ENCODE measurements at regions not wholly inside any gene's neighbourhood (a gene's known extent, or its start where the extent isn't known, plus 50 kb on each side); places are given as distances from the start of the nearest gene placed in this dataset.

DNA sequence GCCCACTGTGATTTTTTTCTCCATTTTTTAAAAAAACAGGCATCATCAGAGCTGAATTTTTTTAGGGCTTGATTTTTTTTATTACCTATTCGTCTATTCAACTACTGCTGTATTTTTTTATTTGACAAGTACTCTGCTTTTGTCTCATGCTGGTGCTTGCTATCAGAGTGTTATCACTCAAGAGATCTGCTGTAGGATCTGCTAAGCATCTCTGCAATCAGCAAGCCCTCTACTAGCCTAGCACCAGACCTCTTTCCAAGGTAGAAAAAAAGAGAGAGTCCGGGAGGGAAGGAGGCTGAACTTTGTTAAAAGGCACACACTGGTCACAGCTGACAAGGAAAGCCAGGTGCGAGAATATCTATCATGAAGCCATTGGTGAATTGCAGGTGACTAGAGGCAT is 413.8 kb upstream of the CCNH start:
- CTCF ChIA-PET = no interaction called here

GRCh38 chr5:87825583-87825982 is 412.9 kb upstream of the CCNH start:
- Histone ChIP-seq H3K79me2 (ENCODE audit: control insufficient read depth, insufficient read depth, low read length) (no peaks in the 10 kb centered on the region), H3K27me3 (replicated peaks in 1 of 4; ENCODE audit: control extremely low read depth in 1 of 4, control insufficient read depth in 3 of 4, insufficient read depth in 4 of 4, low read length in 3 of 4) (no peaks in the 10 kb centered on the region), H3K9me3 (ENCODE audit: control extremely low read depth in 1 of 3, control insufficient read depth in 2 of 3, insufficient read depth in 1 of 3, low read length in 2 of 3) (no peaks in the 10 kb centered on the region), H3K9ac (ENCODE audit: low read length) (no peak overlapping the region), H4K20me1 (ENCODE audit: control insufficient read depth, insufficient read depth, low read length, poor library complexity, severe bottlenecking) (no peaks in the 10 kb centered on the region), H2AFZ (ENCODE audit: insufficient read depth, low read depth, low read length, poor library complexity, severe bottlenecking) (no peak overlapping the region), H3K4me3 (ENCODE audit: control extremely low read depth in 1 of 5, extremely low read depth in 1 of 5, insufficient read depth in 1 of 5, low read depth in 2 of 5, low read length in 4 of 5) (no peak overlapping the region), H3K36me3 (replicated peaks in 1 of 2; ENCODE audit: control extremely low read depth in 1 of 2, control insufficient read depth in 1 of 2, extremely low read depth in 1 of 2, insufficient read depth in 2 of 2, low read length in 1 of 2) (no peaks in the 10 kb centered on the region), H3K4me2 (replicated peaks; ENCODE audit: low read depth, low read length, poor library complexity, severe bottlenecking) (no peak overlapping the region), H3K4me1 (ENCODE audit: control insufficient read depth in 2 of 2, insufficient read depth in 2 of 2, low read length in 2 of 2) (no peaks in the 10 kb centered on the region), H3K27ac (ENCODE audit: low read length in 2 of 2) (no peak overlapping the region)
- whole genome bisulfite sequencing (ENCODE audit: insufficient coverage) = 80% methylated on average over 1 of the region's 1 CpG
- H3K9me3 Mint-ChIP-seq (ENCODE audit: insufficient read depth) = no peaks in the 10 kb centered on the region
- TF ChIP-seq, protein P1, sequence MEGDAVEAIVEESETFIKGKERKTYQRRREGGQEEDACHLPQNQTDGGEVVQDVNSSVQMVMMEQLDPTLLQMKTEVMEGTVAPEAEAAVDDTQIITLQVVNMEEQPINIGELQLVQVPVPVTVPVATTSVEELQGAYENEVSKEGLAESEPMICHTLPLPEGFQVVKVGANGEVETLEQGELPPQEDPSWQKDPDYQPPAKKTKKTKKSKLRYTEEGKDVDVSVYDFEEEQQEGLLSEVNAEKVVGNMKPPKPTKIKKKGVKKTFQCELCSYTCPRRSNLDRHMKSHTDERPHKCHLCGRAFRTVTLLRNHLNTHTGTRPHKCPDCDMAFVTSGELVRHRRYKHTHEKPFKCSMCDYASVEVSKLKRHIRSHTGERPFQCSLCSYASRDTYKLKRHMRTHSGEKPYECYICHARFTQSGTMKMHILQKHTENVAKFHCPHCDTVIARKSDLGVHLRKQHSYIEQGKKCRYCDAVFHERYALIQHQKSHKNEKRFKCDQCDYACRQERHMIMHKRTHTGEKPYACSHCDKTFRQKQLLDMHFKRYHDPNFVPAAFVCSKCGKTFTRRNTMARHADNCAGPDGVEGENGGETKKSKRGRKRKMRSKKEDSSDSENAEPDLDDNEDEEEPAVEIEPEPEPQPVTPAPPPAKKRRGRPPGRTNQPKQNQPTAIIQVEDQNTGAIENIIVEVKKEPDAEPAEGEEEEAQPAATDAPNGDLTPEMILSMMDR (IDR thresholded peaks at IDR 0.05) = no peak
- TF ChIP-seq EZH2 (IDR thresholded peaks at IDR 0.05; ENCODE audit: borderline replicate concordance, insufficient read depth, low read depth, low read length, poor library complexity, severe bottlenecking) = no peak
- H3K4me1 Mint-ChIP-seq = no peaks in the 10 kb centered on the region
- H3K27me3 Mint-ChIP-seq = no peaks in the 10 kb centered on the region
- CTCF ChIA-PET = no interaction called here
- no peak overlapping the region for H3K4me3 Mint-ChIP-seq
- no peak overlapping the region for H3K27ac Mint-ChIP-seq
- DNase-seq (no peak), ATAC-seq (ENCODE audit: low read depth) (no peak)
- POLR2A ChIA-PET = no interaction called here
- intact Hi-C loops (cut with micrococcal nuclease) = no loop called here

More for the DNA sequence above, 413.8 kb upstream of the CCNH start:
- no peak overlapping the region for H3K9ac ChIP-seq (ENCODE audit: low read length)
- POLR2A ChIA-PET = no interaction called here
- no peaks in the 10 kb centered on the region for H3K79me2 ChIP-seq (ENCODE audit: control insufficient read depth, insufficient read depth, low read length)
- no peaks in the 10 kb centered on the region for H3K36me3 ChIP-seq (replicated peaks in 1 of 2; ENCODE audit: control extremely low read depth in 1 of 2, control insufficient read depth in 1 of 2, extremely low read depth in 1 of 2, insufficient read depth in 2 of 2, low read length in 1 of 2)
- Mint-ChIP-seq H3K27me3 (no peaks in the 10 kb centered on the region), H3K9me3 (ENCODE audit: insufficient read depth) (no peaks in the 10 kb centered on the region), H3K27ac (no peak overlapping the region), H3K4me1 (no peaks in the 10 kb centered on the region), H3K4me3 (no peak overlapping the region)
- H3K4me2 ChIP-seq (replicated peaks; ENCODE audit: low read depth, low read length, poor library complexity, severe bottlenecking) = no peak overlapping the region
- no peaks in the 10 kb centered on the region for H3K27me3 ChIP-seq (replicated peaks in 1 of 4; ENCODE audit: control extremely low read depth in 1 of 4, control insufficient read depth in 3 of 4, insufficient read depth in 4 of 4, low read length in 3 of 4)
- intact Hi-C loops (cut with micrococcal nuclease) = no loop called here
- no peaks in the 10 kb centered on the region for H3K4me1 ChIP-seq (ENCODE audit: control insufficient read depth in 2 of 2, insufficient read depth in 2 of 2, low read length in 2 of 2)
- H3K9me3 ChIP-seq (ENCODE audit: control extremely low read depth in 1 of 3, control insufficient read depth in 2 of 3, insufficient read depth in 1 of 3, low read length in 2 of 3) = peaks cover 0 to 5% (median 0%) of the 10 kb centered on the region in 3 donors
- no peak overlapping the region for H3K4me3 ChIP-seq (ENCODE audit: control extremely low read depth in 1 of 5, extremely low read depth in 1 of 5, insufficient read depth in 1 of 5, low read depth in 2 of 5, low read length in 4 of 5)
- H3K27ac ChIP-seq (ENCODE audit: low read length in 2 of 2) = no peak overlapping the region
- DNase-seq (no peak), ATAC-seq (ENCODE audit: low read depth) (no peak)
- TF ChIP-seq, protein P1 (IDR thresholded peaks at IDR 0.05) = no peak
- no peak for TF ChIP-seq EZH2 (IDR thresholded peaks at IDR 0.05; ENCODE audit: borderline replicate concordance, insufficient read depth, low read depth, low read length, poor library complexity, severe bottlenecking)
- H2AFZ ChIP-seq (ENCODE audit: insufficient read depth, low read depth, low read length, poor library complexity, severe bottlenecking) = no peak overlapping the region
- WGBS (ENCODE audit: insufficient coverage) = no CpG with 5 or more reads among the region's 3 CpGs
- no peaks in the 10 kb centered on the region for H4K20me1 ChIP-seq (ENCODE audit: control insufficient read depth, insufficient read depth, low read length, poor library complexity, severe bottlenecking)

Measured in B cell (primary cell).